ENCODE measurements at regions not wholly inside any gene's neighbourhood (a gene's known extent, or its start where the extent isn't known, plus 50 kb on each side); places are given as distances from the start of the nearest gene placed in this dataset.

- POLR2A ChIA-PET = no interaction called here
- peaks cover 7% of the 10 kb centered on the region; the same call in 1 of the 2 replicates for H3K9me3 Mint-ChIP-seq
- CTCF ChIA-PET = interaction anchor here (1.3 kb wide), 1 partner anchor 274 kb away, joined by 4 read pairs; no protein-coding TSS in a partner anchor
Observed at GRCh38 chr11:121928597-121929580, 187.1 kb downstream of the BLID start.

GRCh38 chr11:121927789-121928188, 188.2 kb downstream of the BLID start:
- H3K4me1 Mint-ChIP-seq = peaks cover 25% of the 10 kb centered on the region
- H3K36me3 Mint-ChIP-seq = no peaks in the 10 kb centered on the region
- no peak for TF ChIP-seq HMGXB4 (CRISPR knock-in tag; IDR thresholded peaks at IDR 0.05)
- TF ChIP-seq PRDM15 (CRISPR knock-in tag; IDR thresholded peaks at IDR 0.05) = no peak
- TF ChIP-seq, protein P1, sequence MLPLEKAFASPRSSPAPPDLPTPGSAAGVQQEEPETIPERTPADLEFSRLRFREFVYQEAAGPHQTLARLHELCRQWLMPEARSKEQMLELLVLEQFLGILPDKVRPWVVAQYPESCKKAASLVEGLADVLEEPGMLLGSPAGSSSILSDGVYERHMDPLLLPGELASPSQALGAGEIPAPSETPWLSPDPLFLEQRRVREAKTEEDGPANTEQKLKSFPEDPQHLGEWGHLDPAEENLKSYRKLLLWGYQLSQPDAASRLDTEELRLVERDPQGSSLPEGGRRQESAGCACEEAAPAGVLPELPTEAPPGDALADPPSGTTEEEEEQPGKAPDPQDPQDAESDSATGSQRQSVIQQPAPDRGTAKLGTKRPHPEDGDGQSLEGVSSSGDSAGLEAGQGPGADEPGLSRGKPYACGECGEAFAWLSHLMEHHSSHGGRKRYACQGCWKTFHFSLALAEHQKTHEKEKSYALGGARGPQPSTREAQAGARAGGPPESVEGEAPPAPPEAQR (CRISPR knock-in tag; IDR thresholded peaks at IDR 0.05) = no peak
- TF ChIP-seq, protein P2, sequence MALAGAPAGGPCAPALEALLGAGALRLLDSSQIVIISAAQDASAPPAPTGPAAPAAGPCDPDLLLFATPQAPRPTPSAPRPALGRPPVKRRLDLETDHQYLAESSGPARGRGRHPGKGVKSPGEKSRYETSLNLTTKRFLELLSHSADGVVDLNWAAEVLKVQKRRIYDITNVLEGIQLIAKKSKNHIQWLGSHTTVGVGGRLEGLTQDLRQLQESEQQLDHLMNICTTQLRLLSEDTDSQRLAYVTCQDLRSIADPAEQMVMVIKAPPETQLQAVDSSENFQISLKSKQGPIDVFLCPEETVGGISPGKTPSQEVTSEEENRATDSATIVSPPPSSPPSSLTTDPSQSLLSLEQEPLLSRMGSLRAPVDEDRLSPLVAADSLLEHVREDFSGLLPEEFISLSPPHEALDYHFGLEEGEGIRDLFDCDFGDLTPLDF (CRISPR knock-in tag; IDR thresholded peaks at IDR 0.05) = no peak
- TF ChIP-seq CBFB (CRISPR knock-in tag; IDR thresholded peaks at IDR 0.05; ENCODE audit: low read depth) = no peak
- TF ChIP-seq, protein P3, sequence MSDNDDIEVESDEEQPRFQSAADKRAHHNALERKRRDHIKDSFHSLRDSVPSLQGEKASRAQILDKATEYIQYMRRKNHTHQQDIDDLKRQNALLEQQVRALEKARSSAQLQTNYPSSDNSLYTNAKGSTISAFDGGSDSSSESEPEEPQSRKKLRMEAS (CRISPR knock-in tag; IDR thresholded peaks at IDR 0.05) = no peak
- no peak for TF ChIP-seq FOXP1 (CRISPR knock-in tag; IDR thresholded peaks at IDR 0.05; ENCODE audit: borderline replicate concordance)
- TF ChIP-seq, protein P4, sequence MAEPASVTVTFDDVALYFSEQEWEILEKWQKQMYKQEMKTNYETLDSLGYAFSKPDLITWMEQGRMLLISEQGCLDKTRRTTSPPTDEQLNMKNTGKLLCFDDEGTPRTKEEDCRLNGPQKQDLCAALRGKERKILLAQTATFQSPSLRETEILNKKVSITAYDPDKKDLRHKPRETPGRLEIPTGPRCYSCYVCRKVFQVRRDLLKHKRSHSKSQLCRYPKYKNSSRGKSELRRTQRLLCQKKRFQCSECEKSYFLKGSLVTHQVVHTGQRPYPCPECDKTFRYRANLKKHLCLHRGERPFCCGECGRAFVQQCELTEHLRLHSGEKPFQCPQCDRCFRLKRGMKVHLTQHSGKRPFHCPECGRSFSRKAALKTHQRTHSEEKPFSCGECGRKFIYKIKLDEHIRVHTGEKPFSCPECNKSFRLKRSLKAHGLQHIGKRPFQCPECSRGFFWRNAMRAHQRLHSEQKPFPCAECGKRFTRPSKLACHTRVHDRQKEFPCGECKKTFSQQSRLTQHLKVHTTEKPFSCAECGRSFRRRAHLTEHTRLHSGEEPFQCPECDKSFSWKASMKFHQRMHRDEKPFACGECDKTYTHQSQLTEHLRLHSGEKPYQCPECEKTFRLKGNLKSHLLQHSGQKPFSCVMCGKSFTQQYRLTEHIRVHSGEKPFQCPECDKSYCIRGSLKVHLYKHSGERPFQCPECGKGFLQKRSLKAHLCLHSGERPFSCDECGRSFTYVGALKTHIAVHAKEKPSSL (CRISPR knock-in tag; conservative IDR thresholded peaks at IDR 0.05) = no peak
- TF ChIP-seq RORB (CRISPR knock-in tag; IDR thresholded peaks at IDR 0.05) = no peak
- ATAC-seq (no peak), DNase-seq (ENCODE audit: low spot score) (no peak)
- POLR2A ChIA-PET = no interaction called here
- H3K27me3 Mint-ChIP-seq (ENCODE audit: low read depth) = peaks cover 3% of the 10 kb centered on the region
- no peak overlapping the region for H3K27ac Mint-ChIP-seq
- no peak overlapping the region for H3K4me3 Mint-ChIP-seq
- CTCF ChIA-PET = interaction anchor here (1.3 kb wide), 1 partner anchor 273 kb away, joined by 4 read pairs; no protein-coding TSS in a partner anchor
- peaks cover 7% of the 10 kb centered on the region; the same call in 1 of the 2 replicates for H3K9me3 Mint-ChIP-seq

More at GRCh38 chr11:121928597-121929580, 187.1 kb downstream of the BLID start:
- ATAC-seq = peak; percentile 48
- H3K27ac Mint-ChIP-seq = no peak overlapping the region
- peaks cover 3% of the 10 kb centered on the region for H3K27me3 Mint-ChIP-seq (ENCODE audit: low read depth)
- H3K36me3 Mint-ChIP-seq = no peaks in the 10 kb centered on the region
- no peak overlapping the region for H3K4me3 Mint-ChIP-seq
- peak; percentile 17 for DNase-seq (ENCODE audit: low spot score)
- TF ChIP-seq, protein P5, sequence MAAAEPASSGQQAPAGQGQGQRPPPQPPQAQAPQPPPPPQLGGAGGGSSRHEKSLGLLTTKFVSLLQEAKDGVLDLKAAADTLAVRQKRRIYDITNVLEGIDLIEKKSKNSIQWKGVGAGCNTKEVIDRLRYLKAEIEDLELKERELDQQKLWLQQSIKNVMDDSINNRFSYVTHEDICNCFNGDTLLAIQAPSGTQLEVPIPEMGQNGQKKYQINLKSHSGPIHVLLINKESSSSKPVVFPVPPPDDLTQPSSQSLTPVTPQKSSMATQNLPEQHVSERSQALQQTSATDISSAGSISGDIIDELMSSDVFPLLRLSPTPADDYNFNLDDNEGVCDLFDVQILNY (CRISPR knock-in tag; IDR thresholded peaks at IDR 0.05) = no peak
- TF ChIP-seq ZNF281 (CRISPR knock-in tag; IDR thresholded peaks at IDR 0.05) = 0 out of 2 replicates have a peak, but pooled peaks have one; percentile 21
- peaks cover 36% of the 10 kb centered on the region for H3K4me1 Mint-ChIP-seq
